GM19397 (cell line): ENCODE measurements at regions not wholly inside any gene's neighbourhood (a gene's known extent, or its start where the extent isn't known, plus 50 kb on each side); places are given as distances from the start of the nearest gene placed in this dataset.
"Not testable (repeated sequence)": the region's sequence is repeated elsewhere in the genome, so short reads cannot be mapped to it uniquely, and the experiment has no call there.

ENCODE experiments used
- ATAC-seq: cut with Tn5 transposase; IDR thresholded peaks from one replicate; pipeline ENCODE4 v1.9.1; 2021; ENCODE audit warnings: mild to moderate bottlenecking, moderate library complexity; ENCODE audit not compliant: unreplicated experiment

DNA sequence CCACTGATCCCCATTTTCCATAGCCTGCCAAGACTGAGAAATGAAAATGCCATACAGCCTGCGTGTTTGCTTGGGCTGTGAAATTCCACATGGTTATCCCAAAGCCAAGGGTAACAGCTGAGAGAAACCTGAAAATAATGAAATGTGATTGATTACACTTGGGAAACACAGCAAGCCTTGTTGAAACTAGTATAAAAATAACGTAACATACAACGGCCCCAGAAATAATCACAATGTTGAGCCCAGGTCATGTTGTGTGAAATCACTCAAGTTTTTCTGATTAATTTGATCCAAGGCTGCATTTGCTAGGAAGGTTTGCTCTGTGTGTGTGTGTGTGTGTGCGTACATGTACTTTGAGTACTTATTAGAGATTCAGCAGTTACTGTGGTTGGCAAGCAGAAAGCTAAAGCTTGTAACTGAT, 269.0 kb downstream of the OXSM start:
- no peak for ATAC-seq

DNA sequence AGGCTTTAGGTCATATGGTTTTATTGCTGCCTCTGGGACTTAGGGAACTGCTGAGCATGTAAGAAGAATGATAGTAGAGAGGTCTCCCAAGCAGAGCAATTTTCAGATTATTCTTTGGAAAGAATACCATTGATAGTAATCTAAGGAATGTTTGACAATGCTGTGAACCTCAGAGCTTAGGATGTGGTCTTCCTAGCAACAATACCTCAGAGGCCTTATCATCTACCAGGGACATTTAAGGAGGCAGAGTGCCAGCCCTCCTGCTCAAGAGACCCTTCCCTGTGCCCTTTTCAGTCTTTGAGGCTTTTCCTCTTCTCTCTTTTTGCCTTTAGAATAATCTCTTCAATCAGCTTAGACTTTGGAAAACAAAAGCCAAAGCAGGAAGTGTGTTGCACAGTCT, 272.1 kb downstream of the OXSM start:
- ATAC-seq = no peak

DNA sequence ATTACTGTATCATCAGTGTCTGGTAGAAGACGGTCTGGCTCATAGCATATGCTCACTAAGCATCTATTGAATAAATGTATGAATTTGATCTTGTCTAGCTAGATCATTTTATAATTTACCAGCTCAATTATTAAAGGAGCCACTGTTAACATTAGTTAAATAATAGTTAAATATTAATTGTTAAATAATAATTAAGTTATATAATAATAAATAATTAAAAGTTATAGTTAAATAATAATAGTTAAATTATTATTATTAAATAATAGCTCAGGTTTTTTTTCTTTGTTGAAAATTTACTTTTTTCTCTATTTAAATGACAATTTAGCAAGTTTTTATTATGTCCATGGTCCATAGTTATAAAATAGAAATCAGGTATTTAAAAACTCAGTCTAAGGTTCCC, 274.4 kb downstream of the OXSM start:
- no peak for ATAC-seq

GRCh38 chr3:26068890-26069289, 279.0 kb downstream of the OXSM start:
- no peak for ATAC-seq

GRCh38 chr3:26070854-26071253, 281.0 kb downstream of the OXSM start:
- no peak for ATAC-seq

DNA sequence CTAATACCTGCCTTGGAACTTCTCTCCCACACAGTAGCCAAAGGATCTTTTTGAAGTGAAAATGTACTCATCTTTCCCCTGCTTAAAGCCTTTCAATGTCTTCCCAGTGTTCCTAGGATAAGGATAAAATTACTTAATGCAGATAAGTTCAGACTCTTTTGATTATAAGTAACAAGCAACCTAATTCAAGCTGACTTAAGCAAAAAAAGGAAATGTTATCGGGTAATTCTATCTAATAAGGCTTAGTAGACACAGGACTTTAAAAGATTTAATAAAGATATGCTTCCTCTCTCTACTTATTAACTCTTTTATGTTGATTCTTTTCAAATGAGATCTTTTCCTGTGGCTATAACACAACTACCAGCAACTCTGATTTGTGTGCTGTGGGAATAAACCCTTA, 284.2 kb downstream of the OXSM start:
- ATAC-seq = no peak

DNA sequence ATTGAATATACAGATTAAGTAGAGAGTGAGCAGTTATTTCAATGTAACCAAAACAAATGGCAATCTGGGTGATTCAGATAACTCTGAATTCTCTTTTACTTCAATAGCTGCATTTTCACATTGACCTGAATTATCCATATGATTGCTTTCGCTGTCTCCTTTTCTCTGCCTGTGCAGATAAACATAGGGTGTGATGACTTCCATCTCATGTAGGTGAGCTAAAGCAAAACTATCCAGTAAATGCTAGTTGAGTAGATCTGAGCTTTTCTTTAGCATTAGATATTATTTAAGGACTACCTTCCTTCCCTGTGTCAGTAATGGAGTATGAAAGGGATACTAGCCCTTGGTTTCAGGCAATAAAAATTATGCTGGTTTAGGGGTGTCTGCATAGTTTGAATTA, 288.6 kb downstream of the OXSM start:
- no peak for ATAC-seq

DNA sequence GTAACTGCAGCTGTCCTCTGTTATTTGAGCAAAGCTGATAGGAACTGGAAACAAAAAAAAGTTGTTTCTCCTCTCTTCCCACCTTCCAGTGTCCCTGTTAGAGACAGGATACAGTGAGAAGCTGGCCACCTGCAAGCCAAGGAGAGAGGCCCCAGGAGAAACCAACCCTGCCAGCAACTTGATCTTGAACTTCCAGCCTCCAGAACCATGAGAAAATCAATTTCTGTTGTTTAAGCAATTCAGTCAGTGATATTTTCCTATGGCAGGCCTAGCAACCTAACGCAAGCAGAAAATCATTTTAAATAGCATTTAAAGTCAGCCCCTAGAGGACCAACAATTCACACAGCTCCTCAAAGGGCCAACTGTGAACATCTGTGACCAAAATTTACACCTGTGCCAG, 291.3 kb downstream of the OXSM start:
- no peak for ATAC-seq

- ATAC-seq = no peak
These were observed 291.9 kb downstream of the OXSM start for GRCh38 chr3:26081806-26082205.

DNA sequence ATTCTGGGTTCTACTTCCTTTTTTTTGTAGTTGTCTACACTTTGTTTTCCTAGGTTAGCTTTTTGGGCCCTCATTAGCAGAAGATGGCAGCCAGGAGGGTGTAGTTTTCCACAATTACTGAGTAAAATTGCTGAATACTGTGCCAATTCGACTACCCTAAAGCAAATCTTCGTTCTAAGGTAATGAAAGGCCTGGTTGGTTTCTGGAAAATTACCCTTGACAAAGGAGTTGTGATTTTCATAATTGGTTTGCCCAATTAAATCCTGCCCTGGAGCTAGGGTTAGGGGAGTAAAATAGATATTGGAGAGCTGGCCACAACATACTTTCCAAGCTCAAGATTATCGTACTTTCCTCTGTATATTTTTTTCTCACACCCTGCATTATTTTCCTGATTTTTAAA, 293.0 kb downstream of the OXSM start:
- ATAC-seq = no peak

DNA sequence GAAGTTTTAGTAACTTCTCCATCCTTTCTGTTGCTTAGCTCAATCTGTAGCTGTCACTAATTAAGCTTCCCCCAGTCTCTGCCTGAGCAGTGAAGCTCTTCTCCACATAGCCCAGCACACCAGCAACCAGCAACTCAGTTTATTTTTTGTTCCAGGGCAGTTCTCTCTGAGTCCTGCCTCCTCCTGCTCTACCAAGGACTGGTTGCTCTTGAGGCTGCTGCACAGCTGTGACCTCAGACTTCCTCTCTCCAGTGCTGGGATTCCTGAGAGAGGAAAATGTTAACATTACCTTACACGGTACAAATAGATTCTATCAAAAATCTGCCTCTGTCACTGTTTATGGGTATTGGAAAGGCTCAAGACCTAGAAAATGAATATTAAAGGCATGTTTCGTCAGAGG, 294.7 kb downstream of the OXSM start:
- ATAC-seq = no peak

GRCh38 chr3:26087751-26088150, 297.9 kb downstream of the OXSM start:
- no peak for ATAC-seq

GRCh38 chr3:26089249-26089648, 299.4 kb downstream of the OXSM start:
- ATAC-seq = no peak

DNA sequence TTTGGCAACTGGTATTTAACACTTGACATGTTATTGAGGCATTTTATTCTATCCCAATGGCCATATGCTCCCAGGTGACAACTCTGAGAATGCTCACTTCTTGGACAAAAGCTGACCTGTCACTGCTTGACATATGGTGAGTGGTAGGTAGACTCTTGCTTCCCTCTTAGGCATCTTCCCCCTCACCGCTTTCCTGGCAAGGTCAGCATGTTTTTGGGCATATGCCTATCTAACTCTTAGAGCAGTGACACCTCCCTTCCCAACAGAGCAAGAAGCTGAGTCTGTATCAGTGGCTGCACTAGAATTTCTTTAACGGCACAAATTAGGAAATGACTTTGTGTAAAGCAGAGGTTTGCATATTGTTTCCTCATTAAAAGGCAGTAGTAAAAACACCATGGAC, 300.7 kb downstream of the OXSM start:
- no peak for ATAC-seq

DNA sequence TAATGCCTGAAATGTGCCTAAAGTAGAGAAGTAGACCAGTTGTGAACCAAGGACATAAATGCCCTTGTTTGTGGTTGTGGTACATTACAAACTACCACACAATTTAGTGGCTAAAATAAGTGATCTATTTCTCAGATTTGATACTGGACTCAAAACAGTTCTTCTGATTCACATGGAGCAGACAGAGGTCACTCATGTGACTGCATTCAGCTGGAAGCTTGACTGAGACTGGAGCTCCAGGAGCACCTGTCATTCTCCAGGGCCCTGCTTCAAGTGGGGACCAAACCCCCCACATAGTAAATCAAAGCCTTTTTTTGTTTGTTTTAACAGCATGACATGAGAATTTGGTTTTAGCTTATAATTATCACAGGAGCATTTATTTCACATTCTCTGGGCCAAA, 301.2 kb downstream of the OXSM start:
- no peak for ATAC-seq

- ATAC-seq = no peak
These were observed 301.7 kb downstream of the OXSM start for GRCh38 chr3:26091626-26092025.

DNA sequence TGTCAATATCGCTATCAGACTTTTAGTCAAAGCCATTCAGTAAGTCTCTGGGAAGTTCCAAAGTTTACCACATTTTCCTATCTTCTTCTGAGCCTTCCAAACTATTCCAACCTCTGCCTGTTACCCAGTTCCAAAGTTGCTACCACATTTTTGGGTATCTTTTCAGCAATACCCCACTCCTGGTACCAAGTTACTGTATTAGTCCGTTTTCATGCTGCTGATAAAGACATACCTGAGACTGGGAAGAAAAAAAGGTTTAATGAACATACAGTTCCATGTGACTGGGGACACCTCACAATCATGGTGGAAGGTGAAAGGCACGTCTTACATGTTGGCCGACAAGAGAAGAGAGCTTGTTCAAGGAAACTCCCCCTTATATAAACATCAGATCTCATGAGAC, 307.2 kb downstream of the OXSM start:
- not testable (repeated sequence) for ATAC-seq

DNA sequence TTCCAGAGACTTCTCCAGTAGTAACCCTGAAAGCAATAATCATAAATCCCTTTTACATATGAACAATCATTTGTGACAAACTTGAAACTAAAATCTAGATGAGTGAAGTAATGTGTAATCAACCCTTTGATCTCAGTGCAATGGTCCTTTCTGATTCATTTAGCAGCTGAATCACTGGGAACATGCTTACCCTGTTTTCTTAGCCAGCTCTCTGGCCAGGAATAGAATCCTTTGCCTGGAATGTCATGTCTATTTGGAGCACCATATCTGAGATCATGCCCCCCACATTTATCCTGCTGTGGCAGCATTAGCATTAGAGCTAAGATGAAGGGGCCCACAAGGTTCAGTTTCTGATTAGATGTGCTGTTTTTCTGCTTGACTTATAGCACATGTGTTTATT, 309.8 kb downstream of the OXSM start:
- no peak for ATAC-seq

- ATAC-seq = no peak
These were observed 310.3 kb downstream of the OXSM start for GRCh38 chr3:26100176-26100575.

- ATAC-seq = no peak
These were observed 312.5 kb downstream of the OXSM start for GRCh38 chr3:26102376-26102775.

DNA sequence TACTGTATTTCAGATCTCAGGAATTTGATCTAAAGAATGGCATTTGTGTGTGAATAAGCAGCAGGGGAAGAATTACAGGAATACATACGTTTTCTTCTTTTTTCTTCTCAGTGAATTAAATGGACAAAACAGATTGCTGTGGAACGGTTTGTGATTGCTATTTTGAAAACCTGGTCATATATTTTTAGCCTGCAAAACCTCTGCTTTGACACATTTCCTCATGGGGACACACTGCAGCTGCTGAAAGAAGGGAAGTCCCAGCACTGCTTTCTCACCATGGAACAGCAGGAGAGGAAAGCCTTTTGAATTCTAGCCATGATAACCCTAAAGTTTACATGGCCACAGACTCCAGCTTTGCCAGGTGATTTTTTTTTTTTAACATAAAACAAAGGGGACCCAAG, 315.0 kb downstream of the OXSM start:
- no peak for ATAC-seq

- ATAC-seq = no peak
These were observed 315.4 kb downstream of the OXSM start for GRCh38 chr3:26105261-26105660.

DNA sequence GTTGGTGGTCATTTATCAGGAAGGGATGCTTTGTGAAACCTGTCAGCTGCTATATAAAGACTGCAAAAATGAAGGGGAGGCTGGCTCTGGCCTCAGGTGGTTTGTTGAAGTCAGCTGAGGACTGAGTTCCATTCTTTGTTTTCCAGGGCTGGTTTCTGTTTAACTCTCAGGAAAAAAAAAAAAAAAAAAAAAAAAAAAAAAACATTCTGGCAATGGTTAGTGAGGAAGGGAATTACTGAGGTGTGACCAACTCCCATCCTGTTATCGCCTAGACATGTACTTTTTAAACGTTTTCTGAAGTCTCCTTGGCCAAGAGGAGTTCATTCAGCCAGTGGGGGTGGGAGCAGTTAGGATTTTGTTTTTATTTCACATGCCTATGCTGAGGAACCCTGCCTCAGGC, 316.3 kb downstream of the OXSM start:
- ATAC-seq = no peak
